Loucy (cell line): ENCODE measurements at regions not wholly inside any gene's neighbourhood (a gene's known extent, or its start where the extent isn't known, plus 50 kb on each side); places are given as distances from the start of the nearest gene placed in this dataset.

Experiments
- H2AFZ ChIP-seq: fragments of 200-600 bp; sonication (generic); 2 replicates; pipeline ENCODE4 v1.6.0; 2016; ENCODE audit warnings: antibody characterized with exemption, mild to moderate bottlenecking, low read length, moderate library complexity
- H3F3A ChIP-seq: fragments of 200-600 bp; 2 replicates; pipeline ENCODE4 v1.6.0; 2016; ENCODE audit warnings: antibody characterized with exemption, low read depth, mild to moderate bottlenecking
- H3K27me3 ChIP-seq: fragments of 200-600 bp; sonication (generic); 2 replicates; pipeline ENCODE4 v1.6.1; 2014; ENCODE audit warnings: low read length, mild to moderate bottlenecking; ENCODE audit not compliant: insufficient read depth, poor library complexity, severe bottlenecking
- H3K36me3 ChIP-seq: fragments of 200-600 bp; sonication (generic); 2 replicates; pipeline ENCODE4 v1.6.1; 2016; ENCODE audit warnings: low read length; ENCODE audit not compliant: insufficient read depth
- H3K4me1 ChIP-seq: fragments of 200-600 bp; sonication (generic); 2 replicates; pipeline ENCODE4 v1.5.1; 2014; ENCODE audit warnings: low read length, mild to moderate bottlenecking; ENCODE audit not compliant: insufficient read depth, poor library complexity, severe bottlenecking
- H3K4me2 ChIP-seq: fragments of 200-600 bp; sonication (generic); 2 replicates; pipeline ENCODE4 v1.6.0; 2014; ENCODE audit warnings: antibody characterized with exemption, low read length, low read depth, mild to moderate bottlenecking; ENCODE audit not compliant: poor library complexity, severe bottlenecking
- H3K4me3 ChIP-seq: fragments of 200-600 bp; sonication (generic); 2 replicates; pipeline ENCODE4 v1.5.1; 2014; ENCODE audit warnings: low read length, mild to moderate bottlenecking, mixed read lengths; ENCODE audit not compliant: poor library complexity, severe bottlenecking
- H3K79me2 ChIP-seq: fragments of 200-600 bp; sonication (generic); 2 replicates; pipeline ENCODE4 v1.6.1; 2014; ENCODE audit warnings: low read length; ENCODE audit not compliant: insufficient read depth
- H3K9ac ChIP-seq: fragments of 200-600 bp; sonication (generic); 2 replicates; pipeline ENCODE4 v1.6.0; 2014; ENCODE audit warnings: mild to moderate bottlenecking, low read depth, low read length, moderate library complexity; ENCODE audit not compliant: poor library complexity, severe bottlenecking
- H3K9me2 ChIP-seq: fragments of 200-600 bp; sonication (generic); replicated peaks from 2 replicates; pipeline ENCODE4 v1.6.1; 2016; ENCODE audit warnings: low read depth, low read length, mixed read lengths
- H3K9me3 ChIP-seq: fragments of 200-600 bp; sonication (generic); 2 replicates; pipeline ENCODE4 v1.6.1; 2014; ENCODE audit warnings: mild to moderate bottlenecking, antibody characterized with exemption, low read length, low read depth; ENCODE audit not compliant: insufficient read depth
- H4K20me1 ChIP-seq: fragments of 200-600 bp; sonication (generic); 2 replicates; pipeline ENCODE4 v1.6.0; 2014; ENCODE audit warnings: antibody characterized with exemption, low read length, mild to moderate bottlenecking; ENCODE audit not compliant: insufficient read depth, poor library complexity, severe bottlenecking
- CTCF ChIP-seq: fragments of 200-600 bp; sonication (generic); conservative IDR thresholded peaks from 2 replicates; pipeline ENCODE4 v1.5.1; 2014; ENCODE audit warnings: mild to moderate bottlenecking, antibody characterized with exemption, low read length
- EZH2phosphoT487 ChIP-seq: fragments of 200-600 bp; IDR thresholded peaks from 2 replicates; pipeline ENCODE4 v1.6.1; 2018; ENCODE audit warnings: antibody characterized with exemption, mild to moderate bottlenecking, moderate library complexity, borderline replicate concordance

GRCh38 chr4:89358935-89359638 is 51.5 kb upstream of the GPRIN3 start:
- Histone ChIP-seq H3K4me1 (no peaks in the 10 kb centered on the region), H2AFZ (no peak overlapping the region), H3K9me3 (no peaks in the 10 kb centered on the region), H3K4me3 (no peak overlapping the region), H3K36me3 (no peaks in the 10 kb centered on the region), H3K79me2 (no peaks in the 10 kb centered on the region), H4K20me1 (no peaks in the 10 kb centered on the region), H3K27me3 (no peaks in the 10 kb centered on the region), H3F3A (no peaks in the 10 kb centered on the region), H3K4me2 (no peak overlapping the region), H3K9me2 (no peaks in the 10 kb centered on the region), H3K9ac (no peak overlapping the region)
- TF ChIP-seq CTCF (no peak), EZH2phosphoT487 (no peak)

DNA sequence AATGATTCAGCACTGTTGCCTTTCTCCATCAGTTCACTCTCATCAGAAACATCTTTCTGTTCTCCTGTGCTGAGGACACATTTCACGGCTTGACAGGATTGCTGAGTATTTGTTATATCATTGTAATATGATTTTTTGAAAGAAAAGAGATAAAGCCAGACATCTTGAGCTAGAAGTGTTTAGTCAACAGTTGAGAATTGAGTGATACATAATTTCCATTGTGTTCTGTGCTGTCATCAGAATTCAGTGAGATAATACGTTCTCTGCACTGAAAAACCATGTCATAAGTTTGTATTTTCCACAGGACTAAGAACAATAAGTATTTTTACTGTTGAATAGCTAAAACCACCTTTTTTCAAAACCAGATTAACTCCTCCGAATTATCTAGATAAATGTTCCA is 50.2 kb upstream of the GPRIN3 start:
- Histone ChIP-seq H3K4me3 (no peak overlapping the region), H3K9me3 (no peaks in the 10 kb centered on the region), H3K79me2 (no peaks in the 10 kb centered on the region), H2AFZ (no peak overlapping the region), H3K4me1 (no peaks in the 10 kb centered on the region), H3K9me2 (no peaks in the 10 kb centered on the region), H4K20me1 (no peaks in the 10 kb centered on the region), H3K36me3 (no peaks in the 10 kb centered on the region), H3K4me2 (no peak overlapping the region), H3K9ac (no peak overlapping the region), H3K27me3 (no peaks in the 10 kb centered on the region), H3F3A (no peaks in the 10 kb centered on the region)
- TF ChIP-seq CTCF (no peak), EZH2phosphoT487 (no peak)
